HUES64 (cell line): ENCODE measurements at regions not wholly inside any gene's neighbourhood (a gene's known extent, or its start where the extent isn't known, plus 50 kb on each side); places are given as distances from the start of the nearest gene placed in this dataset.

Source experiments
- H3K27ac ChIP-seq: 2 replicates; pipeline ENCODE4 v1.7.0; 2013; ENCODE audit warnings: low read depth, low read length, inconsistent platforms
- H3K27me3 ChIP-seq: 2 replicates; pipeline ENCODE4 v1.6.1; 2013; ENCODE audit warnings: mild to moderate bottlenecking, low read length; ENCODE audit not compliant: insufficient read depth
- H3K36me3 ChIP-seq: 2 replicates; pipeline ENCODE4 v1.6.1; 2013; ENCODE audit warnings: mild to moderate bottlenecking, low read length; ENCODE audit not compliant: insufficient read depth
- H3K4me1 ChIP-seq: 2 replicates; pipeline ENCODE4 v1.6.1; 2013; ENCODE audit warnings: mild to moderate bottlenecking, low read length, moderate library complexity; ENCODE audit not compliant: insufficient read depth
- H3K4me3 ChIP-seq: 2 replicates; pipeline ENCODE4 v1.5.1; 2013; ENCODE audit warnings: mild to moderate bottlenecking, low read length, moderate library complexity
- H3K9ac ChIP-seq: 2 replicates; pipeline ENCODE4 v1.6.1; 2013; ENCODE audit warnings: mild to moderate bottlenecking, low read depth, low read length
- H3K9me3 ChIP-seq: 2 replicates; pipeline ENCODE4 v1.6.1; 2013; ENCODE audit warnings: low read depth, low read length; ENCODE audit not compliant: insufficient read depth
- WGBS: fragments of 150-250, 120-280 bp; methylation state at CpG from one replicate; pipeline ENCODE4 v1.1.7; 2013; ENCODE audit warnings: missing lambda C conversion rate; 5-methylcytosine and 5-hydroxymethylcytosine counted together

- WGBS = 89% methylated on average over 3 of the region's 3 CpGs
- Histone ChIP-seq H3K9me3 (no peaks in the 10 kb centered on the region), H3K4me3 (no peak overlapping the region), H3K4me1 (no peaks in the 10 kb centered on the region), H3K9ac (no peak overlapping the region), H3K36me3 (no peaks in the 10 kb centered on the region), H3K27ac (no peak overlapping the region), H3K27me3 (no peaks in the 10 kb centered on the region)
Measured at GRCh38 chr11:115065314-115065713, 387.0 kb downstream of the NXPE2 start.

- H3K4me1 ChIP-seq = no peaks in the 10 kb centered on the region
- no peak overlapping the region for H3K9ac ChIP-seq
- no peak overlapping the region for H3K4me3 ChIP-seq
- no peaks in the 10 kb centered on the region for H3K27me3 ChIP-seq
- no peaks in the 10 kb centered on the region for H3K36me3 ChIP-seq
- no peak overlapping the region for H3K27ac ChIP-seq
- H3K9me3 ChIP-seq = no peaks in the 10 kb centered on the region
- 95% methylated on average over 9 of the region's 9 CpGs for WGBS
Measured at GRCh38 chr11:115065830-115066664, 387.7 kb downstream of the NXPE2 start.

GRCh38 chr11:115067471-115067870 is 389.1 kb downstream of the NXPE2 start:
- H3K27me3 ChIP-seq = no peaks in the 10 kb centered on the region
- no peaks in the 10 kb centered on the region for H3K36me3 ChIP-seq
- H3K9me3 ChIP-seq = no peaks in the 10 kb centered on the region
- 95% methylated on average over 1 of the region's 1 CpG for WGBS
- no peak overlapping the region for H3K9ac ChIP-seq
- H3K4me3 ChIP-seq = no peak overlapping the region
- H3K4me1 ChIP-seq = no peaks in the 10 kb centered on the region
- no peak overlapping the region for H3K27ac ChIP-seq

- Histone ChIP-seq H3K4me3 (no peak overlapping the region), H3K9ac (no peak overlapping the region), H3K9me3 (no peaks in the 10 kb centered on the region), H3K4me1 (no peaks in the 10 kb centered on the region), H3K27me3 (no peaks in the 10 kb centered on the region), H3K27ac (no peak overlapping the region), H3K36me3 (no peaks in the 10 kb centered on the region)
- WGBS = 93% methylated on average over 9 of the region's 9 CpGs
Measured at GRCh38 chr11:115067900-115068530, 389.7 kb downstream of the NXPE2 start.

- no peaks in the 10 kb centered on the region for H3K36me3 ChIP-seq
- no peaks in the 10 kb centered on the region for H3K4me1 ChIP-seq
- WGBS = 93% methylated on average over 6 of the region's 6 CpGs
- H3K9me3 ChIP-seq = no peaks in the 10 kb centered on the region
- H3K9ac ChIP-seq = no peak overlapping the region
- H3K27ac ChIP-seq = no peak overlapping the region
- H3K27me3 ChIP-seq = no peaks in the 10 kb centered on the region
- no peak overlapping the region for H3K4me3 ChIP-seq
Measured at GRCh38 chr11:115069599-115069998, 391.3 kb downstream of the NXPE2 start.

- Histone ChIP-seq H3K4me3 (no peak overlapping the region), H3K4me1 (no peaks in the 10 kb centered on the region), H3K9me3 (no peaks in the 10 kb centered on the region), H3K27me3 (no peaks in the 10 kb centered on the region), H3K9ac (no peak overlapping the region), H3K36me3 (no peaks in the 10 kb centered on the region), H3K27ac (no peak overlapping the region)
- WGBS = 85% methylated on average over 2 of the region's 3 CpGs
Measured at GRCh38 chr11:115075356-115075755, 397.0 kb downstream of the NXPE2 start.

- Histone ChIP-seq H3K4me1 (no peaks in the 10 kb centered on the region), H3K9me3 (no peaks in the 10 kb centered on the region), H3K27me3 (no peaks in the 10 kb centered on the region), H3K36me3 (no peaks in the 10 kb centered on the region), H3K9ac (no peak overlapping the region), H3K4me3 (no peak overlapping the region), H3K27ac (no peak overlapping the region)
- WGBS = 90% methylated on average over 2 of the region's 2 CpGs
Measured at GRCh38 chr11:115077740-115078139, 399.4 kb downstream of the NXPE2 start.

- H3K36me3 ChIP-seq = no peaks in the 10 kb centered on the region
- no peak overlapping the region for H3K27ac ChIP-seq
- H3K4me3 ChIP-seq = no peak overlapping the region
- H3K9me3 ChIP-seq = no peaks in the 10 kb centered on the region
- H3K9ac ChIP-seq = no peak overlapping the region
- no peaks in the 10 kb centered on the region for H3K4me1 ChIP-seq
- WGBS = 92% methylated on average over 14 of the region's 15 CpGs
- no peaks in the 10 kb centered on the region for H3K27me3 ChIP-seq
Measured at GRCh38 chr11:115078461-115079438, 400.4 kb downstream of the NXPE2 start.

- Histone ChIP-seq H3K9ac (no peak overlapping the region), H3K27me3 (no peaks in the 10 kb centered on the region), H3K27ac (no peak overlapping the region), H3K9me3 (no peaks in the 10 kb centered on the region), H3K36me3 (no peaks in the 10 kb centered on the region), H3K4me1 (no peaks in the 10 kb centered on the region), H3K4me3 (no peak overlapping the region)
- 86% methylated on average over 9 of the region's 9 CpGs for WGBS
Measured at GRCh38 chr11:115080923-115081680, 402.8 kb downstream of the NXPE2 start.

GRCh38 chr11:115081972-115082371 is 403.6 kb downstream of the NXPE2 start:
- 88% methylated on average over 2 of the region's 2 CpGs for WGBS
- Histone ChIP-seq H3K9me3 (no peaks in the 10 kb centered on the region), H3K27ac (no peak overlapping the region), H3K9ac (no peak overlapping the region), H3K27me3 (no peaks in the 10 kb centered on the region), H3K4me3 (no peak overlapping the region), H3K4me1 (no peaks in the 10 kb centered on the region), H3K36me3 (no peaks in the 10 kb centered on the region)
